Parathyroid adenoma (tissue), 2 donors: ENCODE measurements at regions not wholly inside any gene's neighbourhood (a gene's known extent, or its start where the extent isn't known, plus 50 kb on each side); places are given as distances from the start of the nearest gene placed in this dataset.

ENCODE experiments used
- H2AFZ ChIP-seq: fragments of 300-600 bp; sonication (generic); one replicate; pipeline ENCODE4 v1.7.0; 2017; ENCODE audit warnings: antibody characterized with exemption, mild to moderate bottlenecking
- H3K27ac ChIP-seq: fragments of 300-600 bp; sonication (generic); one replicate; pipeline ENCODE4 v1.7.0; 2017
- H3K27me3 ChIP-seq: fragments of 300-600 bp; sonication (generic); one replicate; pipeline ENCODE4 v1.7.0; 2017; ENCODE audit warnings: low read length; ENCODE audit not compliant: control insufficient read depth, insufficient read depth
- H3K36me3 ChIP-seq: fragments of 300-600 bp; sonication (generic); one replicate; pipeline ENCODE4 v1.7.0; 2017; ENCODE audit warnings: low read length; ENCODE audit not compliant: control insufficient read depth, insufficient read depth
- H3K4me1 ChIP-seq: fragments of 300-600 bp; sonication (generic); one replicate; pipeline ENCODE4 v1.7.0; 2017; ENCODE audit warnings: control low read depth
- H3K4me2 ChIP-seq: fragments of 300-600 bp; sonication (generic); one replicate; pipeline ENCODE4 v1.7.0; 2017; ENCODE audit warnings: low read length
- H3K4me3 ChIP-seq: fragments of 300-600 bp; sonication (generic); one replicate; pipeline ENCODE4 v1.7.0; 2017; ENCODE audit warnings: low read depth, low read length
- H3K79me2 ChIP-seq: fragments of 300-600 bp; sonication (generic); one replicate; pipeline ENCODE4 v1.7.0; 2017; ENCODE audit warnings: control low read depth
- H3K9ac ChIP-seq: fragments of 300-600 bp; sonication (generic); one replicate; pipeline ENCODE4 v1.7.0; 2017; ENCODE audit warnings: mild to moderate bottlenecking
- H3K9me3 ChIP-seq: fragments of 300-600 bp; sonication (generic); one replicate; pipeline ENCODE4 v1.7.0; 2017; ENCODE audit warnings: low read length; ENCODE audit not compliant: control insufficient read depth
- TF ChIP-seq, protein P1 (sequence below): fragments of 300-600 bp; sonication (generic); IDR thresholded peaks from one replicate; pipeline ENCODE4 v1.7.0; 2017; ENCODE audit warnings: antibody characterized with exemption, mild to moderate bottlenecking
- donor health status: primary hyperparathyroidism.

GRCh38 chr2:164288235-164288634 is 333.0 kb downstream of the GRB14 start:
- no peaks in the 10 kb centered on the region for H3K27me3 ChIP-seq
- H3K4me2 ChIP-seq: no peak overlapping the region
- H3K9ac ChIP-seq: no peak overlapping the region
- TF ChIP-seq, protein P1, sequence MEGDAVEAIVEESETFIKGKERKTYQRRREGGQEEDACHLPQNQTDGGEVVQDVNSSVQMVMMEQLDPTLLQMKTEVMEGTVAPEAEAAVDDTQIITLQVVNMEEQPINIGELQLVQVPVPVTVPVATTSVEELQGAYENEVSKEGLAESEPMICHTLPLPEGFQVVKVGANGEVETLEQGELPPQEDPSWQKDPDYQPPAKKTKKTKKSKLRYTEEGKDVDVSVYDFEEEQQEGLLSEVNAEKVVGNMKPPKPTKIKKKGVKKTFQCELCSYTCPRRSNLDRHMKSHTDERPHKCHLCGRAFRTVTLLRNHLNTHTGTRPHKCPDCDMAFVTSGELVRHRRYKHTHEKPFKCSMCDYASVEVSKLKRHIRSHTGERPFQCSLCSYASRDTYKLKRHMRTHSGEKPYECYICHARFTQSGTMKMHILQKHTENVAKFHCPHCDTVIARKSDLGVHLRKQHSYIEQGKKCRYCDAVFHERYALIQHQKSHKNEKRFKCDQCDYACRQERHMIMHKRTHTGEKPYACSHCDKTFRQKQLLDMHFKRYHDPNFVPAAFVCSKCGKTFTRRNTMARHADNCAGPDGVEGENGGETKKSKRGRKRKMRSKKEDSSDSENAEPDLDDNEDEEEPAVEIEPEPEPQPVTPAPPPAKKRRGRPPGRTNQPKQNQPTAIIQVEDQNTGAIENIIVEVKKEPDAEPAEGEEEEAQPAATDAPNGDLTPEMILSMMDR: no peak
- H3K27ac ChIP-seq: no peak overlapping the region
- H3K36me3 ChIP-seq: no peaks in the 10 kb centered on the region
- H3K4me3 ChIP-seq: no peak overlapping the region
- no peaks in the 10 kb centered on the region for H3K4me1 ChIP-seq
- no peak overlapping the region for H2AFZ ChIP-seq
- no peaks in the 10 kb centered on the region for H3K79me2 ChIP-seq
- no peaks in the 10 kb centered on the region for H3K9me3 ChIP-seq

DNA sequence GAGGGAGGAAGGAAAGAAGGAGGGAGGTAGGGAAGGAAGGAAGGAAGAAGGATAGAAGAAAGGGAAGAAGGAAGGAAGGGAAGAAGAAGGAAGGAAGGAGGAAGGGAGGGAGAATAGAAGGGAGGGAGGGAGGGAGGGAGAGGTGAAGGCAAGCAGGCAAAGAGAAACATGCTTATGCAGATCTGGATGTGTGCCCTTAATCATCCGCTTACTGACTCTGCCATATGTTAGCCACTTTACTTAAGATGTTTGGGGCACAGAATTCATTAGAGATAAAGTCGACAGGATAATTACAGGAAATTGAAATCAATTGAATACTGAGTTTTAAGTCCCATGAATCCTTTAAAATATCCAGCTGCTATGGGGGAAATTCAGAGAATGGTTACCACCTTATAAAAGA is 334.2 kb downstream of the GRB14 start:
- H3K4me3 ChIP-seq: no peak overlapping the region
- no peaks in the 10 kb centered on the region for H3K27me3 ChIP-seq
- no peak overlapping the region for H3K27ac ChIP-seq
- H3K79me2 ChIP-seq: no peaks in the 10 kb centered on the region
- TF ChIP-seq, protein P1: no peak
- H3K9ac ChIP-seq: no peak overlapping the region
- no peaks in the 10 kb centered on the region for H3K9me3 ChIP-seq
- no peak overlapping the region for H3K4me2 ChIP-seq
- H2AFZ ChIP-seq: no peak overlapping the region
- no peaks in the 10 kb centered on the region for H3K4me1 ChIP-seq
- H3K36me3 ChIP-seq: no peaks in the 10 kb centered on the region

GRCh38 chr2:164285576-164285975 is 335.7 kb downstream of the GRB14 start:
- H3K9me3 ChIP-seq: no peaks in the 10 kb centered on the region
- no peak overlapping the region for H3K4me3 ChIP-seq
- no peak overlapping the region for H2AFZ ChIP-seq
- H3K4me1 ChIP-seq: no peaks in the 10 kb centered on the region
- H3K27me3 ChIP-seq: no peaks in the 10 kb centered on the region
- no peaks in the 10 kb centered on the region for H3K79me2 ChIP-seq
- H3K4me2 ChIP-seq: no peak overlapping the region
- TF ChIP-seq, protein P1: no peak
- H3K36me3 ChIP-seq: no peaks in the 10 kb centered on the region
- H3K9ac ChIP-seq: no peak overlapping the region
- H3K27ac ChIP-seq: no peak overlapping the region

GRCh38 chr2:164281896-164282295 is 339.4 kb downstream of the GRB14 start:
- Histone ChIP-seq H3K4me2 (no peak overlapping the region), H3K79me2 (no peaks in the 10 kb centered on the region), H2AFZ (no peak overlapping the region), H3K4me3 (no peak overlapping the region), H3K4me1 (no peaks in the 10 kb centered on the region), H3K9me3 (no peaks in the 10 kb centered on the region), H3K27ac (no peak overlapping the region), H3K9ac (no peak overlapping the region), H3K36me3 (no peaks in the 10 kb centered on the region), H3K27me3 (no peaks in the 10 kb centered on the region)
- TF ChIP-seq, protein P1: no peak

DNA sequence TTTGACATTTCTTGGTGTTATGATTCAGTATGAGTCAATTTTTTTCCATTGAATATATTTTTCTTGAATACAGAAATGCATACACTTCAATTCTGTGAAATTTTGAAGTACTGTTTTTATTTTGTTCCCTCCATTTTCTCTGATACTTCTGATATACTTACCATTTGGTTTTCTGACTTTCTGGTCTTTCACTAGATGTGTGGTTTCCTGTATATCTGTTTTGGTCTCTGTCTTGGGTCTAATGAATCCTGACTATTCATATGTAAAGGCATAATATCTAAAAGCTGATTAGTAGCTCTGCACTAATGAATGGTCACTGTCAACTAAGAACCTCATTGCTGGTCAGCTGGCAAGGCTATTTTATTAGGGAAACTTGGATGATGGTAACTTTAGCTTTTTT is 345.6 kb downstream of the GRB14 start:
- H3K9me3 ChIP-seq: no peaks in the 10 kb centered on the region
- no peak overlapping the region for H3K4me2 ChIP-seq
- TF ChIP-seq, protein P1: no peak
- no peak overlapping the region for H2AFZ ChIP-seq
- no peaks in the 10 kb centered on the region for H3K79me2 ChIP-seq
- no peaks in the 10 kb centered on the region for H3K4me1 ChIP-seq
- H3K36me3 ChIP-seq: no peaks in the 10 kb centered on the region
- H3K27me3 ChIP-seq: no peaks in the 10 kb centered on the region
- no peak overlapping the region for H3K9ac ChIP-seq
- no peak overlapping the region for H3K27ac ChIP-seq
- H3K4me3 ChIP-seq: no peak overlapping the region
